ENCODE measurements at regions not wholly inside any gene's neighbourhood (a gene's known extent, or its start where the extent isn't known, plus 50 kb on each side); places are given as distances from the start of the nearest gene placed in this dataset.

DNA sequence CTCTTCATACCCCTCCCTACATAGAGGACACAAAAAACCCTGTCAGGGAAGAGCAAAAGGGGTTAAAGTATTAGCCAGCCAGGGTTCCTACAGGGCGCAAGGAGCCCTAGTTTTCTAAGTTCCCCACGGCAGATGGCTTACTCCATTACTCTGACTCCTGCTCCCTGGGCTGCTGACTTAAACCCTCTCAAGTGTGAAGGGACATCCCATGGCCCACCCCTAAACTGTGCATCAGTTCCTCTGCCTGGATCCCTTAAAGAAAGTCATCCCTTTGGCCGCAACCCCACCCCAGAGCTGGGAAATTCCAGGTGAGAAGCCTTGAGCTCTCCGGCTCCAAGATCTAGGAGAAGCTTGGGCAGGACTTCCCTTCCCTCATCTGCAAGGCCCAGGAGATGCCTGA lies 236.0 kb downstream of the TOMM20 start:
- TF ChIP-seq EZH2phosphoT487 (IDR thresholded peaks at IDR 0.05; ENCODE audit: borderline replicate concordance) (no peak), POLR2A (IDR thresholded peaks at IDR 0.05; ENCODE audit: borderline replicate concordance, extremely low read depth, insufficient read depth, insufficient read length) (no peak), EZH2 (IDR thresholded peaks at IDR 0.05) (no peak)
- TF ChIP-seq, protein P1, sequence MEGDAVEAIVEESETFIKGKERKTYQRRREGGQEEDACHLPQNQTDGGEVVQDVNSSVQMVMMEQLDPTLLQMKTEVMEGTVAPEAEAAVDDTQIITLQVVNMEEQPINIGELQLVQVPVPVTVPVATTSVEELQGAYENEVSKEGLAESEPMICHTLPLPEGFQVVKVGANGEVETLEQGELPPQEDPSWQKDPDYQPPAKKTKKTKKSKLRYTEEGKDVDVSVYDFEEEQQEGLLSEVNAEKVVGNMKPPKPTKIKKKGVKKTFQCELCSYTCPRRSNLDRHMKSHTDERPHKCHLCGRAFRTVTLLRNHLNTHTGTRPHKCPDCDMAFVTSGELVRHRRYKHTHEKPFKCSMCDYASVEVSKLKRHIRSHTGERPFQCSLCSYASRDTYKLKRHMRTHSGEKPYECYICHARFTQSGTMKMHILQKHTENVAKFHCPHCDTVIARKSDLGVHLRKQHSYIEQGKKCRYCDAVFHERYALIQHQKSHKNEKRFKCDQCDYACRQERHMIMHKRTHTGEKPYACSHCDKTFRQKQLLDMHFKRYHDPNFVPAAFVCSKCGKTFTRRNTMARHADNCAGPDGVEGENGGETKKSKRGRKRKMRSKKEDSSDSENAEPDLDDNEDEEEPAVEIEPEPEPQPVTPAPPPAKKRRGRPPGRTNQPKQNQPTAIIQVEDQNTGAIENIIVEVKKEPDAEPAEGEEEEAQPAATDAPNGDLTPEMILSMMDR (IDR thresholded peaks at IDR 0.05 in 2 of 3, conservative IDR thresholded peaks at IDR 0.05 in 1 of 3; ENCODE audit: borderline replicate concordance in 1 of 3, insufficient read depth in 1 of 3, low read depth in 2 of 3, low read length in 2 of 3), result no peak
